DOHH2 (cell line): ENCODE measurements at regions not wholly inside any gene's neighbourhood (a gene's known extent, or its start where the extent isn't known, plus 50 kb on each side); places are given as distances from the start of the nearest gene placed in this dataset.

Experiments used
- H3F3A ChIP-seq: fragments of 200-600 bp; sonication (generic), shearing (Covaris generic); 2 replicates; pipeline ENCODE4 v1.6.0; 2016; ENCODE audit warnings: antibody characterized with exemption, mild to moderate bottlenecking; ENCODE audit not compliant: control insufficient read depth, insufficient read depth
- H3K27ac ChIP-seq: fragments of 200-600 bp; sonication (generic); 2 replicates; pipeline ENCODE4 v1.5.1; 2014; ENCODE audit warnings: low read depth, mild to moderate bottlenecking, low read length, moderate library complexity
- H3K27me3 ChIP-seq: fragments of 200-600 bp; sonication (generic); 2 replicates; pipeline ENCODE4 v1.6.1; 2014; ENCODE audit warnings: mild to moderate bottlenecking, low read length, mixed read lengths; ENCODE audit not compliant: control insufficient read depth
- H3K36me3 ChIP-seq: fragments of 200-600 bp; sonication (generic); 2 replicates; pipeline ENCODE4 v1.6.1; 2014; ENCODE audit warnings: mild to moderate bottlenecking, low read length, moderate library complexity, mixed read lengths; ENCODE audit not compliant: control insufficient read depth
- H3K4me1 ChIP-seq: fragments of 200-600 bp; sonication (generic); 2 replicates; pipeline ENCODE4 v1.6.1; 2014; ENCODE audit warnings: mild to moderate bottlenecking, low read length, mixed read lengths; ENCODE audit not compliant: control insufficient read depth
- H3K4me2 ChIP-seq: fragments of 200-600 bp; sonication (generic); 2 replicates; pipeline ENCODE4 v1.6.0; 2014; ENCODE audit warnings: mild to moderate bottlenecking, low read length, moderate library complexity
- H3K4me3 ChIP-seq: fragments of 200-600 bp; sonication (generic); 2 replicates; pipeline ENCODE4 v1.5.1; 2014; ENCODE audit warnings: mild to moderate bottlenecking, low read length, mixed read lengths
- H3K79me2 ChIP-seq: fragments of 200-600 bp; sonication (generic); 2 replicates; pipeline ENCODE4 v1.6.1; 2014; ENCODE audit warnings: mild to moderate bottlenecking, low read length, mixed read lengths; ENCODE audit not compliant: control insufficient read depth
- H3K9me2 ChIP-seq: fragments of 200-600 bp; sonication (generic); replicated peaks from 2 replicates; pipeline ENCODE4 v1.6.1; 2014; ENCODE audit warnings: mild to moderate bottlenecking, low read length, mixed read lengths; ENCODE audit not compliant: control insufficient read depth
- H3K9me3 ChIP-seq: fragments of 200-600 bp; sonication (generic); 2 replicates; pipeline ENCODE4 v1.6.1; 2014; ENCODE audit warnings: antibody characterized with exemption, low read length, mixed read lengths; ENCODE audit not compliant: control insufficient read depth, insufficient read depth
- H4K20me1 ChIP-seq: fragments of 200-600 bp; sonication (generic); 2 replicates; pipeline ENCODE4 v1.6.0; 2014; ENCODE audit warnings: low read depth, mild to moderate bottlenecking, antibody characterized with exemption, low read length, moderate library complexity; ENCODE audit not compliant: control insufficient read depth, insufficient read depth
- EZH2phosphoT487 ChIP-seq: fragments of 200-600 bp; sonication (generic); IDR thresholded peaks from 2 replicates; pipeline ENCODE4 v1.6.1; 2017; ENCODE audit warnings: borderline replicate concordance, mild to moderate bottlenecking, antibody characterized with exemption, low read length, moderate library complexity, mixed read lengths
- TF ChIP-seq, protein P1 (sequence below): fragments of 200-600 bp; sonication (generic); IDR thresholded peaks from one replicate; pipeline ENCODE4 v1.5.1; 2014; ENCODE audit warnings: antibody characterized with exemption, mild to moderate bottlenecking, low read depth, low read length; ENCODE audit not compliant: poor library complexity, severe bottlenecking

DNA sequence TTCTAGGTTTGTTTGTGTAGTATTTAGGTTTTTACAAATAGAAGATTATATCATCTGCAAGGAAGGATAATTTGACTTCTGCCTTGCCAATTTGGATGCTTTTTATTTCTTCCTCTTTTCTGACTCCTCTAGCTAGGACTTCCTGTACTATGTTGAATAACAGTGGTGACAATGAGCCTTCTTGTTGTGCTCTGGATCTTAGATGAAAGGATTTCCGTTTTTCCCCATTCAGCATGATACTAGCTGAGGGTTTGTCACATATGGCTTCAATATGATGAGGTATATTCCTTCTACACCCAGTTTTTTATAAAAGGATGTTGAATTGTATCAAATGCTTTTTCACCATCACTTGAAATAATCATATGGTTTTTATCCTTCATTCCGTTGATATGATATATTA is 101.4 kb downstream of the FBXO4 start:
- H3K4me3 ChIP-seq = no peak overlapping the region
- no peaks in the 10 kb centered on the region for H3F3A ChIP-seq
- no peaks in the 10 kb centered on the region for H3K79me2 ChIP-seq
- no peaks in the 10 kb centered on the region for H3K36me3 ChIP-seq
- H3K9me3 ChIP-seq = no peaks in the 10 kb centered on the region
- TF ChIP-seq EZH2phosphoT487 = no peak
- TF ChIP-seq, protein P1, sequence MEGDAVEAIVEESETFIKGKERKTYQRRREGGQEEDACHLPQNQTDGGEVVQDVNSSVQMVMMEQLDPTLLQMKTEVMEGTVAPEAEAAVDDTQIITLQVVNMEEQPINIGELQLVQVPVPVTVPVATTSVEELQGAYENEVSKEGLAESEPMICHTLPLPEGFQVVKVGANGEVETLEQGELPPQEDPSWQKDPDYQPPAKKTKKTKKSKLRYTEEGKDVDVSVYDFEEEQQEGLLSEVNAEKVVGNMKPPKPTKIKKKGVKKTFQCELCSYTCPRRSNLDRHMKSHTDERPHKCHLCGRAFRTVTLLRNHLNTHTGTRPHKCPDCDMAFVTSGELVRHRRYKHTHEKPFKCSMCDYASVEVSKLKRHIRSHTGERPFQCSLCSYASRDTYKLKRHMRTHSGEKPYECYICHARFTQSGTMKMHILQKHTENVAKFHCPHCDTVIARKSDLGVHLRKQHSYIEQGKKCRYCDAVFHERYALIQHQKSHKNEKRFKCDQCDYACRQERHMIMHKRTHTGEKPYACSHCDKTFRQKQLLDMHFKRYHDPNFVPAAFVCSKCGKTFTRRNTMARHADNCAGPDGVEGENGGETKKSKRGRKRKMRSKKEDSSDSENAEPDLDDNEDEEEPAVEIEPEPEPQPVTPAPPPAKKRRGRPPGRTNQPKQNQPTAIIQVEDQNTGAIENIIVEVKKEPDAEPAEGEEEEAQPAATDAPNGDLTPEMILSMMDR = no peak
- no peaks in the 10 kb centered on the region for H4K20me1 ChIP-seq
- H3K27me3 ChIP-seq = peaks cover 3% of the 10 kb centered on the region; the same call in 1 of the 2 replicates
- H3K4me1 ChIP-seq = no peaks in the 10 kb centered on the region
- H3K27ac ChIP-seq = no peak overlapping the region
- no peaks in the 10 kb centered on the region; the same call in 1 of the 2 replicates for H3K9me2 ChIP-seq
- H3K4me2 ChIP-seq = no peak overlapping the region

DNA sequence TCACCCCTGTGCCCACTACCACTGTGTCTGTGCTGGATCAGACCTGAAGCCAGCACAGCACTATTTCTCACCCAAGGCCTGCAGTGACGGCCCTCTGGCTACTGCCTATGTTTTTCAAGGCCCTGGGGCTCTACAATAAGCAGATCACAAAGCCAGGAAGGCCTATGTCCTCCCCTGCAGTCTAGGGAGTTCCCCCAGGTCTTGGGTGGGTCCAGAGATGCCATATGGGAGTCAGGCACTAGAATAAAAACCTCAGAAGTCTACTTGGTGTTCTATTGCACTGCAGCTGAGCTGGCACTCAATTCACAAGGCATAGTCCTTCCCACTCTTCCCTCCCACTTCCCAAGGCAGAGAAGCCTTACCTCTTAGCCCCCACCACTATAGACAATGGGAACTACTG is 107.1 kb downstream of the FBXO4 start:
- Histone ChIP-seq H3K4me3 (no peak overlapping the region), H3K9me3 (no peaks in the 10 kb centered on the region), H3K27me3 (no peaks in the 10 kb centered on the region), H3K9me2 (no peaks in the 10 kb centered on the region; the same call in 1 of the 2 replicates), H3F3A (no peaks in the 10 kb centered on the region), H3K79me2 (no peaks in the 10 kb centered on the region), H3K4me1 (no peaks in the 10 kb centered on the region), H3K4me2 (no peak overlapping the region), H3K27ac (no peak overlapping the region), H4K20me1 (no peaks in the 10 kb centered on the region), H3K36me3 (no peaks in the 10 kb centered on the region)
- no peak for TF ChIP-seq EZH2phosphoT487
- TF ChIP-seq, protein P1 = no peak

DNA sequence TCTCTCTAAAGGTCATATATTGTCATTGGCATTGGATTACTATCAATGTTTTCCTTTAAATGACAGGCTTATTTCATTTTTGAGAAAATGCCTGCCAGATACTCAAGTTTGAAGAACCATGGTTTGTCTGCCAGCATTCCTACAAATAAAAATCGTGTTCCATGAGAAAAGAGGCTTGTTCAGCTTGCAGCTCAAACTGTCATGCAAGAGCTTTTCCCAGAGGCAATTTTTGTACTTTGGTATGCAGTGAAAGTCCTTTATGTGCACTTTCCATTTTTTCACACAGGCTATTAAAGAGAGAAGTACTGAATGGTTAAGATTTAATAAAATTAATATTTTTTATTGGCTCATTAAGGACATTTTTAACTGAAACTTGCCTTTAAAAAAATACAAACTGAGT is 110.4 kb downstream of the FBXO4 start:
- no peaks in the 10 kb centered on the region for H3K36me3 ChIP-seq
- H3K4me1 ChIP-seq = no peaks in the 10 kb centered on the region
- no peak overlapping the region for H3K4me3 ChIP-seq
- H3K27ac ChIP-seq = no peak overlapping the region
- TF ChIP-seq, protein P1 = no peak
- no peak for TF ChIP-seq EZH2phosphoT487
- no peaks in the 10 kb centered on the region for H3K27me3 ChIP-seq
- no peaks in the 10 kb centered on the region for H4K20me1 ChIP-seq
- H3F3A ChIP-seq = no peaks in the 10 kb centered on the region
- H3K9me3 ChIP-seq = no peaks in the 10 kb centered on the region
- no peaks in the 10 kb centered on the region for H3K9me2 ChIP-seq
- H3K4me2 ChIP-seq = no peak overlapping the region
- H3K79me2 ChIP-seq = no peaks in the 10 kb centered on the region
